Limb (tissue), 2 donors: ENCODE measurements at regions not wholly inside any gene's neighbourhood (a gene's known extent, or its start where the extent isn't known, plus 50 kb on each side); places are given as distances from the start of the nearest gene placed in this dataset.
"Not testable (repeated sequence)": the region's sequence is repeated elsewhere in the genome, so short reads cannot be mapped to it uniquely, and the experiment has no call there.

Experiments
- DNase-seq, 2 donors: peaks; one replicate each; pipeline ENCODE4 v3.0.0-alpha.2; 2016; ENCODE audit errors: extremely low spot score in 2 of 2

GRCh38 chr2:44051593-44052347 lies 56.0 kb upstream of the LRPPRC start:
- no peak for DNase-seq

- DNase-seq = no peak
These were observed 56.8 kb upstream of the LRPPRC start for GRCh38 chr2:44052584-44052983.

DNA sequence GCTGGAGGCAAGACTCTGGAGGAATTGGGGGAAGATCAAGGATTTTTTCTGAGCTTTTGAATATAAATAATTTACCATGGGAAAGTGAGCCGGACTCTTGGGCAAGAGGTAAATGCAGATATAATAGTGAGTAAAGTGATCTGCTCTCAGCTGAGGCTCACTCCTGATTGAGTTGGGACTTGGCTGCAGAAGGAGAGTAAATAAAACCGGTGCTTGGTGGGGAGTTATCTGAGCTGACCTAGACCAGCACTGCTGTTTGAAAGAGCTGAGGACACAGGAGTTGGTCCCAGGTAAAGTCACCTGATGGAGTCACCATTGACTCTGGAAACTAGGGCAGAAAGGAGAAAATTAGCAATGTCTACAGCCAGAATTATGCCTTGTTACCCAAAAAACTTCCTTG lies 57.3 kb upstream of the LRPPRC start:
- no peak for DNase-seq

DNA sequence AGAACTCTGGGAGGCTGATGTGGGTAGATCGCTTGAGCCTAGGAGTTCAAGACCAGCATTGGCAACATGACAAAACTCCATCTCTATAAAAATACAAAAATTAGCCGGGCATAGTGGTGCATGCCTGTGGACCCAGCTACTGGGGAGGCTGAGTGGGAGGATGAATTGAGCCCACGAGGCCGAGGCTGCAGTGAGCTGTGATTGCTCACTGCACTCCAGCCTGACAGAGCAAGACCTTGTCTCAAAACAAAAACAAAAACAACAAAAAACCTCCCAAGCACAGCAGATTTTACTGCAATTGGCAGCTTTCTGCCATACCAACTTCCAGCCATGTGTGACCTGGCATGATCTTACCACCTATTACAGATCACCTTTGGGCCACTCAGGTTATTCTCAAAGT lies 57.7 kb upstream of the LRPPRC start:
- DNase-seq = no peak

DNA sequence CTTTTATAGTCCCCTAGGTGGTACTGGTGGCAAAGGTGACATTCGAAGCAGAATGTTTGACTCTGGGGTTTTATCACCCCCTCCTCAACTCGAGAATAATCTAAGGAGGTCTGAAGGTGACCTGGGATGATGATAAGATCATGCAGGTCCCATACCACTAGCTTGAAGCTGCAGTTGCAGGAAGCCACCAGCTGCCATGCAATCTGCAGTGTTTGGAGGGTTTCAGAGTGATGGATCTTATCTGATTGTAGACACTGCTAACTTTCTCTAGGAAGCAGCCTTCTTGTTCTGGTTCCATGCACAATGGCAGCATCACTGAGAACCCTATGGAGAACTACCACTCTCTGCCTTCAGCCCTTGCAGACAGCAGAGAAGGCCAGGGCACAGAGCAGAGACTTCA lies 59.4 kb upstream of the LRPPRC start:
- no peak for DNase-seq

DNA sequence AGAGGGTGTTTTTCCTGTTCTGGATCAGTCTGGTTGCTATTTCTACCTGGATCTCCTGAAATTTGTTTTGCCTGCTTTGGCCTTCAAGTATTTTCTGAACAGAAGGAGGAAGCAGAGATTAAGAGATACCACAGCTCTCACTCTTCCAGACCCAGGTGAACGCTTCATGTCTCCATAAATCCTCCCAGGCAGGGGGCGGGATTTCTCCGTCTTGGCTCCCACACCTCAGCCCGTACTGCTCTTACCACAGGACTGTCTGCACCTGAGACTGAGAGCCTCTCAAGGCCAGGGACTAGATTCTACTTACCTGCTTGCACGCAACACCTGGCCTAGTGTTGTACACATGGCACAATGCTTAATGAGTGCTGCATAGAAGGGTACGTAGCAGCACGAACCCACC lies 59.9 kb upstream of the LRPPRC start:
- no peak for DNase-seq

DNA sequence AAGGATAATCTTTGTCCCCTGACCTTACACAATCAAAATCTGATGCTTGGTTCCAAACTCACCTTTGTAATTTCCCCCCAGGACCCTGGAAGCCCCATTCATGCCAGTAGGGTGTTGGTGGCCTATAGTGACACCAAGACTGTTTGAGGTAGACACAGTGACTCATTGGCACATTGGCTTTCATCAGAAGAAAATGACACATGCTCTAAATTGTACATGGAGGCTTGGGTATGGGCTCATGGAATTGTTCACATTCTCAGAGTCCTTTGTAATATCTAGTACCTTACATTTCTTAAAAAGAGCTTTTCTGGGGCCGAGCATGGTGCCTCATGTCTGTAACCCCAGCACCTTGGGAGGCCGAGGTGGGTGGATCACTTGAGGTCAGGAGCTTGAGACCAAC lies 61.2 kb upstream of the LRPPRC start:
- no peak for DNase-seq

DNA sequence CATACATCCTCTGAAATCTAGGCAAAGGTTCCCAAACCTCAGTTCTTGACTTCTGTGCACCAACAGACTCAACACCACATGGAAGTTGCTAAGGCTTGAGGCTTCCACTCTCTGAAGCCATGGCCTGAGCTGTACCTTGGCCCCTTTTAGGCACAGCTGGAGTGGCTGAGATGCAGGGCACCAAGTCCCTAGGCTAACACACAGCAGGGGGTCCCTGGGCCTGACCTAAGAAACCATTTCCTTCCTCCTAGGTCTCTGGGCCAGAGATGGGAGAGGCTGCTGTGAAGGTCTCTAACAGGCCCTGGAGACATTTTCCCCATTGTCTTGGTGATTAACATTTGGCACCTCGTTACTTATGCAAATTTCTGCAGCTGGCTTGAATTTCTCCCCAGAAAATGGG lies 64.5 kb upstream of the LRPPRC start:
- not testable (repeated sequence) for DNase-seq

GRCh38 chr2:44060990-44061389 lies 65.2 kb upstream of the LRPPRC start:
- DNase-seq = no peak

DNA sequence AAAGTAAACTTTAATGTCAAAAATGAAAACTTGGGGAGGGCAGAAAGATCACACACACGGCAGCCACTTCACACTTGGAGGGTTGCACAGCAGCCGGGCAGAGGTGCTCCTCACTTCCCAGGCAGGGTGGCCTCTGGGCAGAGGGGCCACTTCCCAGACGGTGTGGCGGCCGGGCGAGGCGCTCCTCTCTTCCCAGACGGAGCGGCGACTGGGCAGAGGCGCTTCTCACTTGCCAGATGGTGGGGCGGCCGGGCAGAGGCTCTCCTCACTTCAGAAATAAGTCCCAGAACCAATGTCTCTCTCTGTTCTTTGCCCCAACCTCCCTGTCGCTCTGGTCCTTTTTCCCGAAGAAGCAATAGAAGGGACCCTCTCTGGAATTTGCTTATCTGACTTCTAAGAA lies 65.7 kb upstream of the LRPPRC start:
- no peak for DNase-seq

DNA sequence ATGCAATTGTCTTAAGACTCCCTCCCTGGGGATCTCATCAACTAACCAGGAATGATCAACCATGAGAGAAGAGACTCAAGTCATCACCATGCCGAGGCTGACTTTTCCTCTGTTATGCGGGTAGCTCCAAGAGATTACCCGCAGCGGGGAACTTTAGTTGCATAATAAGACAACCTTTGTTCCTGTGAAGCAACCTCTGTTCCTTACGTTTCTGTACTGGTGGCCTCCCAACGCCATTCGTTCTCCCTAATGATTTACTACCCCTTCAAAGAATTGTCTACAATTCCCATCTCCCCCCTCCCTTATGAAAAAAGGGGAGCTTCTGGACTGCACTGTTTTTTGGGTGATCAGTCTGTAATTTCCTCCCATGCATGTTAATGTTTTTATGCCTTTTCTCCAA lies 66.1 kb upstream of the LRPPRC start:
- DNase-seq = no peak

DNA sequence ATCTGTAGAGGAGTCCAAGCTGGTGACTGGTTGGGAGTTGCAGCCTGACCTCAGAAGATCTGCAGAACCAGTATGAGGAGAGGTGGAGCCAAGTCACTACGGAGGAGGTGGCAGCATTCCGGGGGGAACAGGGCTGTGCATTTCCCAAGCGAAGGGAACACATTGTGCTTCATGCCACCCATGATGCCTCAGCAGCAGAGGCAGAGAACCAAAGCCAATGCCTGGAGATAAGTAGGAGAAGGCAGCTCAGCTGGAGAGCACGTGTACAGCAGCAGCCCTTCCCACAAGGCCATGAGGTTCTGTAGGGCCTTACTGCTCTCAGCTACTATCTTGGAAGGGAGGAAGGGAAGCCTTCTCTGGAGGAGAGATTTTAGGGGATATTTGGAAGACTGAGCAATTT lies 67.2 kb upstream of the LRPPRC start:
- DNase-seq = no peak

- not testable (repeated sequence) for DNase-seq
These were observed 68.5 kb upstream of the LRPPRC start for GRCh38 chr2:44064281-44064680.

GRCh38 chr2:44067012-44067790 lies 71.4 kb upstream of the LRPPRC start:
- DNase-seq = not testable (repeated sequence)

DNA sequence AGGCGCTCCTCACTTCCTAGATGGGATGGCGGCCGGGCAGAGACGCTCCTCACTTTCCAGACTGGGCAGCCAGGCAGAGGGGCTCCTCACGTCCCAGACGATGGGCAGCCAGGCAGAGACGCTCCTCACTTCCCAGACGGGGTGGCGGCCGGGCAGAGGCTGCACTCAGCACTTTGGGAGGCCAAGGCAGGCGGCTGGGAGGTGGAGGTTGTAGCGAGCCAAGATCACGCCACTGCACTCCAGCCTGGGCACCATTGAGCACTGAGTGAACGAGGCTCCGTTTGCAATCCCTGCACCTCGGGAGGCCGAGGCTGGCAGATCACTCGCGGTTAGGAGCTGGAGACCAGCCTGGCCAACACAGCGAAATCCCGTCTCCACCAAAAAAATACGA lies 72.0 kb upstream of the LRPPRC start:
- DNase-seq = not testable (repeated sequence)

GRCh38 chr2:44071454-44072046 lies 75.8 kb upstream of the LRPPRC start:
- no peak for DNase-seq

DNA sequence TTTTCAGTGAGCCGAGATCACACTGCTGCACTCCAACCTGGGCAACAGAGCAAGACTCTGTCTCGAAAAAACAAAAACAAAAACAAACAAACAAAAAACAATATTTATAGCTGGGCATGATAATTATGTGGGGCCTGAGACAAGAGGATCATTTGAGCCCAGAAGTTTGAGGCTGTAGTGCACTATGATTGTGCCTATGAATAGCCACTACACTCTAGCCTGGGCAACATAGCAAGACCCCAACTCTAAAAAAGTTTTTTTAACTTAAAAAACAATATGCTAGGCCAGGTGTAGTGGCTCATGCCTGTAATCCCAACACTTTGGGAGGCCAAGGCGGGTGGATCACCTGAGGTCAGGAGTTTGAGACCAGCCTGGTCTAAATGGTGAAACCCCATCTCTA lies 77.9 kb upstream of the LRPPRC start:
- DNase-seq = not testable (repeated sequence)

- DNase-seq = not testable (repeated sequence)
These were observed 79.0 kb upstream of the LRPPRC start for GRCh38 chr2:44074795-44075194.

- peak in 1 of 2 donors; percentile 17 for DNase-seq
These were observed 79.8 kb upstream of the LRPPRC start for GRCh38 chr2:44075541-44075940.

DNA sequence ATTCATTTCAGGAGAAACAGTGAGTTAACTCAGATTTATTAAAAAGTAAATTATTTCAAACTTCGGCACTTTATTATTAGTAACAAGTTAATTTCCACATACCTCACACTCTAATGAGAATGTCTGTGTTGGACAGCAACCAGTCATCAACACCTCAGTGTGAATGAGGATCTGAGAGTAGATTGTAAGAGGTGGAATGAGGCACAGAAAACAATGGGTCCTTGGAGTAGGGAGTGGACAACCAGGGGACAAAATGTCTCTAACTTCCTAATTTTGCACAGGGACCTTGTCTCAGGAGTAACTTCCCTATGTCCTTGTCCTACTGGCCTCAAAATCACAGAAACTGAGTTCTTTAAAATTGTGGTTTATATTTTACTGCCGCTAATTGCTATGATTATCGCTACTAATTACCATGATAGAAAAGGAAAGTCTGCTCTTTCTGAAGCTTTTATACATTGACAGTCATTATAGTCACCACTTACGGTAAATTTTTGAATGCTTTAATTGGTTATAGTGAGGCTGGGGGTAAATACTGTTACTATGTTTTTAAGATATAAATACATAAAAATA lies 82.2 kb upstream of the LRPPRC start:
- DNase-seq = no peak

DNA sequence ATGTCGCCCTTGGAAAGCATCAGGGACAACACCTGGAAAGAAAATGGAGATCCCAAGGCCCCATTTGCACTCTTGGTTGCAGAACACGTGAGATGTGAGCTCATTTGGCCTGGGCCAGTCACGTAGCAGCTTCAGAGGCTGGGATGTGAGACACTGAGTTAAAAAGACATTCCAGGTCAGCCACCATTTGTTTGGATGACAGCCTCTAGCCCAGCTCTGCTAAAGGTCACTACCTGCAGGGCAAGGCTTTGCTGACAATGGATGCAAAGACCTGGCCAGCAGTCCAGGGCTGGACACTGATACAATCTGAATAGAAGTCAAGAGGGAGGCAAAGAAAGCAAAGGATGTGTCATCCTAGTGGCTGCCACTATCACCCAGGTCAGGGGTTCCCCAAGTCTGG lies 83.9 kb upstream of the LRPPRC start:
- no peak for DNase-seq

DNA sequence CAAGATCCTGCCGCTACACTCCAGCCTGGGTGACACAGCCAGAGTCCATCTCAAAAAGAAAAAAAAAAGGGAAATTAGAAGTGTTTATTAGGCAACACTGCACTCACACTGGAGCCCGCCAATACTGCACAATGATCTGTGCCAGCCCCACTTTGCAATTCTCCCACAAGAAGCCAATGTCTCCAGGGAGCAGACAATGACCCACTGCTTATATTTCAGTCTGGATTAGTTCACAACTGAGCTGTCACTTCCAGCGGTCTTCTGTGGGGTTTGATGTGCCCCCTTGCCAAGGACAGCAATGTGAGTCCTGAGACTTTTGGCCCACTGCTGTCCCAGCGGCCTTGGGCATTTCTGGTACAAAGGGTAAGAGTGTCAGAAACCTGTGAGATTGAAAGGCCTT lies 85.6 kb upstream of the PPM1B start:
- no peak for DNase-seq
